Peyer's patch (tissue), 4 donors: ENCODE measurements at regions not wholly inside any gene's neighbourhood (a gene's known extent, or its start where the extent isn't known, plus 50 kb on each side); places are given as distances from the start of the nearest gene placed in this dataset.

Experiments
- POLR2A ChIP-seq, 2 donors: fragments of 450-650 bp; IDR thresholded peaks; one replicate each; pipeline ENCODE4 v1.5.1; 2017; ENCODE audit warnings: antibody characterized with exemption in 2 of 2, mild to moderate bottlenecking in 2 of 2, moderate library complexity in 2 of 2
- TF ChIP-seq, protein P1 (sequence below), 6 experiments: fragments of 450-650 bp in 4 of 6; fragments of 200-600 bp in 2 of 6; sonication (generic) in 1 of 6; IDR thresholded peaks; one replicate each; pipeline ENCODE4 v1.5.1; 2017 to 2019; ENCODE audit warnings: antibody characterized with exemption in 6 of 6, mild to moderate bottlenecking in 3 of 6, moderate library complexity in 1 of 6

DNA sequence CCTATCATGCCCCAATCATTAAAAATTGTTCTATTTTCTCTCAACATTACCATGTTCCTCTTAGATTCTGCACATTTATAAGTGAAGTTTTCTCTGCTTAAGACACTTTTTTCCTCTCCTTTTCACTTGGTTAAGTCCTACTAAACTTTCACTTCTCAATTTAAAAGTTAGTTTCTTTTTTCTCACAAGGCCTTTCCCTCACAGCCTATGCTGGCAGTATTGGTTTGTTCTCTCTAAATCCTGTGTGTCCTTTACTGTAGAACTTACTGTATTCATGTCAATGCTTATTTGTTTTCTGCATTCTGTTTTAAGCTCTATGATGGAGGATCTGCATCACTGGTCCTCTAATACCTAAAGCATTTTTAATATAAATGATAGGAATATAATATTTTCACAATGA is 2816.6 kb downstream of the PCDH9 start:
- TF ChIP-seq POLR2A (IDR thresholded peaks at IDR 0.05) = no peak
- TF ChIP-seq, protein P1, sequence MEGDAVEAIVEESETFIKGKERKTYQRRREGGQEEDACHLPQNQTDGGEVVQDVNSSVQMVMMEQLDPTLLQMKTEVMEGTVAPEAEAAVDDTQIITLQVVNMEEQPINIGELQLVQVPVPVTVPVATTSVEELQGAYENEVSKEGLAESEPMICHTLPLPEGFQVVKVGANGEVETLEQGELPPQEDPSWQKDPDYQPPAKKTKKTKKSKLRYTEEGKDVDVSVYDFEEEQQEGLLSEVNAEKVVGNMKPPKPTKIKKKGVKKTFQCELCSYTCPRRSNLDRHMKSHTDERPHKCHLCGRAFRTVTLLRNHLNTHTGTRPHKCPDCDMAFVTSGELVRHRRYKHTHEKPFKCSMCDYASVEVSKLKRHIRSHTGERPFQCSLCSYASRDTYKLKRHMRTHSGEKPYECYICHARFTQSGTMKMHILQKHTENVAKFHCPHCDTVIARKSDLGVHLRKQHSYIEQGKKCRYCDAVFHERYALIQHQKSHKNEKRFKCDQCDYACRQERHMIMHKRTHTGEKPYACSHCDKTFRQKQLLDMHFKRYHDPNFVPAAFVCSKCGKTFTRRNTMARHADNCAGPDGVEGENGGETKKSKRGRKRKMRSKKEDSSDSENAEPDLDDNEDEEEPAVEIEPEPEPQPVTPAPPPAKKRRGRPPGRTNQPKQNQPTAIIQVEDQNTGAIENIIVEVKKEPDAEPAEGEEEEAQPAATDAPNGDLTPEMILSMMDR (IDR thresholded peaks at IDR 0.05) = no peak
